ENCODE measurements at regions not wholly inside any gene's neighbourhood (a gene's known extent, or its start where the extent isn't known, plus 50 kb on each side); places are given as distances from the start of the nearest gene placed in this dataset.
"Not testable (repeated sequence)": the region's sequence is repeated elsewhere in the genome, so short reads cannot be mapped to it uniquely, and the experiment has no call there.

DNA sequence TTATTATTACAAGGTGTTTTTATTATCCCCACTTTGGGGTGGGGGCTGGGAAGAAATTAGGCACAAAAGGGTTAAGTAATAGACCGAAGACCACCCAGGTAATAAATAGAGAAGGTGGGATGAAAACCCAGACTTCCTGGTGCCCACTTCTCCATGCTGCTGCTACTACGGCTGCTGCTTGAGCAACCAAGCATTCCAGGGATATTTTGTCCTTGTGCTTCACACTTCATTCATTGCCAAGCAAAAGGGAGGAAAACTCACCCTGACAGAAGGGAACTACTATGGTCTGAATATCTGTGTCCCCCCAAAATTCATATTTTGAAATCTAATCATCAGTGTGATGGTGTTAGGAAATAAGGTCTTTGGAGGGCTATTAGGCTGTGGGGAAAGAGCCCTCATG, 470.9 kb upstream of the API5 start:
- TF ChIP-seq, protein P1, sequence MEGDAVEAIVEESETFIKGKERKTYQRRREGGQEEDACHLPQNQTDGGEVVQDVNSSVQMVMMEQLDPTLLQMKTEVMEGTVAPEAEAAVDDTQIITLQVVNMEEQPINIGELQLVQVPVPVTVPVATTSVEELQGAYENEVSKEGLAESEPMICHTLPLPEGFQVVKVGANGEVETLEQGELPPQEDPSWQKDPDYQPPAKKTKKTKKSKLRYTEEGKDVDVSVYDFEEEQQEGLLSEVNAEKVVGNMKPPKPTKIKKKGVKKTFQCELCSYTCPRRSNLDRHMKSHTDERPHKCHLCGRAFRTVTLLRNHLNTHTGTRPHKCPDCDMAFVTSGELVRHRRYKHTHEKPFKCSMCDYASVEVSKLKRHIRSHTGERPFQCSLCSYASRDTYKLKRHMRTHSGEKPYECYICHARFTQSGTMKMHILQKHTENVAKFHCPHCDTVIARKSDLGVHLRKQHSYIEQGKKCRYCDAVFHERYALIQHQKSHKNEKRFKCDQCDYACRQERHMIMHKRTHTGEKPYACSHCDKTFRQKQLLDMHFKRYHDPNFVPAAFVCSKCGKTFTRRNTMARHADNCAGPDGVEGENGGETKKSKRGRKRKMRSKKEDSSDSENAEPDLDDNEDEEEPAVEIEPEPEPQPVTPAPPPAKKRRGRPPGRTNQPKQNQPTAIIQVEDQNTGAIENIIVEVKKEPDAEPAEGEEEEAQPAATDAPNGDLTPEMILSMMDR (IDR thresholded peaks at IDR 0.05; ENCODE audit: control insufficient read depth, insufficient read depth, low read depth, low read length, missing control alignments) = no peak
- no peak for DNase-seq (ENCODE audit: low read depth)
- no peak overlapping the region for H3K4me3 ChIP-seq (ENCODE audit: control insufficient read depth, low read depth, low read length)

- no peak overlapping the region for H3K4me3 ChIP-seq (ENCODE audit: control insufficient read depth, low read depth, low read length)
- no peak for DNase-seq (ENCODE audit: low read depth)
- TF ChIP-seq, protein P1 (IDR thresholded peaks at IDR 0.05; ENCODE audit: control insufficient read depth, insufficient read depth, low read depth, low read length, missing control alignments) = no peak
Observed at GRCh38 chr11:42841556-42841955, 470.2 kb upstream of the API5 start.

GRCh38 chr11:42849362-42849761, 462.4 kb upstream of the API5 start:
- H3K4me3 ChIP-seq (ENCODE audit: control insufficient read depth, low read depth, low read length) = no peak overlapping the region
- TF ChIP-seq, protein P1 (IDR thresholded peaks at IDR 0.05; ENCODE audit: control insufficient read depth, insufficient read depth, low read depth, low read length, missing control alignments) = no peak
- DNase-seq (ENCODE audit: low read depth) = no peak

DNA sequence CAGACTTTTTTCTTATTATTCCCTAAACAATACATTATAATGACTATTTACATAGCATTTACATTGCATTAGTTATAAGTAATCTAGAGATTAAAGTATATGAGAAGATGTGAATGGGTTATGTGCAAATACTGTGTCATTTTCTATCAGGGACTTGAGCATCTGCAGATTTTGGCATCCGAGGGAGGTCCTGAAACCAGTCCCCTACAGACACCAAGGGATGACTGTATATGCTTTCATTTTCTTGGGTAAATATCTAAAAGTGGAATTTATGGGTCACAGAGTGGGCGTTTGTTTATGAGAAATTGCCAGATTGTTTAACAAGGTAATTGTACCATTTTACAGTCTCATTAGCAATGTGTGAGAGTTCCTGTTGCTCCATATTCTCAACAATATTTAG, 454.5 kb upstream of the API5 start:
- TF ChIP-seq, protein P1 (IDR thresholded peaks at IDR 0.05; ENCODE audit: control insufficient read depth, insufficient read depth, low read depth, low read length, missing control alignments) = no peak
- H3K4me3 ChIP-seq (ENCODE audit: control insufficient read depth, low read depth, low read length) = no peak overlapping the region
- no peak for DNase-seq (ENCODE audit: low read depth)

GRCh38 chr11:42870480-42870879, 441.3 kb upstream of the API5 start:
- DNase-seq (ENCODE audit: low read depth) = no peak

GRCh38 chr11:42873800-42874405, 437.9 kb upstream of the API5 start:
- H3K4me3 ChIP-seq (ENCODE audit: control insufficient read depth, low read depth, low read length); DNase-seq (ENCODE audit: low read depth): not testable (repeated sequence)

More at GRCh38 chr11:42870480-42870879, 441.3 kb upstream of the API5 start:
- TF ChIP-seq, protein P1 (IDR thresholded peaks at IDR 0.05; ENCODE audit: control insufficient read depth, insufficient read depth, low read depth, low read length, missing control alignments) = no peak
- no peak overlapping the region for H3K4me3 ChIP-seq (ENCODE audit: control insufficient read depth, low read depth, low read length)

- not testable (repeated sequence) for H3K4me3 ChIP-seq (ENCODE audit: control insufficient read depth, low read depth, low read length); DNase-seq (ENCODE audit: low read depth)
Observed at GRCh38 chr11:42881335-42881734, 430.5 kb upstream of the API5 start.

GRCh38 chr11:42890773-42891172, 421.0 kb upstream of the API5 start:
- DNase-seq (ENCODE audit: low read depth) = no peak
- TF ChIP-seq, protein P1 (IDR thresholded peaks at IDR 0.05; ENCODE audit: control insufficient read depth, insufficient read depth, low read depth, low read length, missing control alignments) = no peak
- H3K4me3 ChIP-seq (ENCODE audit: control insufficient read depth, low read depth, low read length) = no peak overlapping the region

Data from AG09309 (cell line).